Common myeloid progenitor, CD34-positive (primary cell): ENCODE measurements at regions not wholly inside any gene's neighbourhood (a gene's known extent, or its start where the extent isn't known, plus 50 kb on each side); places are given as distances from the start of the nearest gene placed in this dataset.
"Not testable (repeated sequence)": the region's sequence is repeated elsewhere in the genome, so short reads cannot be mapped to it uniquely, and the experiment has no call there.

ENCODE experiments used
- CTCF ChIA-PET: fragments of 350-600 bp; sonication (Branson Sonifier 250); formaldehyde crosslinking; loops from one replicate; lab custom pipeline; 2021; ENCODE audit warnings: antibody characterized with exemption; lab: Charles Lee
- POLR2A ChIA-PET: fragments of 350-600 bp; sonication (Branson Sonifier 250); formaldehyde crosslinking; loops from one replicate; lab custom pipeline; 2021; ENCODE audit warnings: antibody characterized with exemption; lab: Charles Lee
- DNase-seq, 3 donors: peaks; one replicate each; pipeline versions ENCODE4 v3.0.0 to v3.0.0-alpha.2; 2013
- H3K27ac ChIP-seq, 2 experiments: 1 replicate in 1 of 2; 2 replicates in 1 of 2; pipeline ENCODE4 v1.7.0; 2013; ENCODE audit warnings: inconsistent platforms in 2 of 2, low read length in 2 of 2, mild to moderate bottlenecking in 2 of 2, low read depth in 1 of 2, moderate library complexity in 1 of 2; ENCODE audit not compliant: severe bottlenecking in 2 of 2, insufficient read depth in 1 of 2, poor library complexity in 1 of 2
- H3K27me3 ChIP-seq, 5 experiments: replicated peaks in 2 of 5; 1 replicate in 3 of 5; 2 replicates in 2 of 5; pipeline versions ENCODE4 v1.6.1 to v1.7.0; 2013; ENCODE audit warnings: low read length in 4 of 5, mild to moderate bottlenecking in 2 of 5, moderate library complexity in 2 of 5, inconsistent platforms in 1 of 5; ENCODE audit not compliant: insufficient read depth in 5 of 5, control insufficient read depth in 4 of 5
- H3K36me3 ChIP-seq, 4 experiments: 1 replicate in 2 of 4; 2 replicates in 2 of 4; pipeline versions ENCODE4 v1.6.1 to v1.7.0; 2013; ENCODE audit warnings: low read length in 3 of 4, control low read depth in 1 of 4, mild to moderate bottlenecking in 1 of 4; ENCODE audit not compliant: control insufficient read depth in 4 of 4, insufficient read depth in 4 of 4
- H3K4me1 ChIP-seq, 4 experiments: 1 replicate in 3 of 4; 2 replicates in 1 of 4; pipeline versions ENCODE4 v1.6.1 to v1.7.1; 2013; ENCODE audit warnings: low read length in 3 of 4, mild to moderate bottlenecking in 3 of 4, control low read depth in 1 of 4, inconsistent platforms in 1 of 4, moderate library complexity in 1 of 4; ENCODE audit not compliant: control insufficient read depth in 4 of 4, insufficient read depth in 4 of 4; ENCODE audit errors: control extremely low read depth in 1 of 4
- H3K4me3 ChIP-seq, 7 experiments: 1 replicate in 4 of 7; 2 replicates in 3 of 7; pipeline versions ENCODE4 v1.5.1 to v1.7.0; 2013; ENCODE audit warnings: mild to moderate bottlenecking in 7 of 7, low read length in 6 of 7, moderate library complexity in 6 of 7, inconsistent platforms in 2 of 7, low read depth in 2 of 7, control low read depth in 1 of 7; ENCODE audit not compliant: insufficient read depth in 4 of 7, control insufficient read depth in 1 of 7; ENCODE audit errors: extremely low read depth in 1 of 7
- H3K9me3 ChIP-seq, 5 experiments: 1 replicate in 4 of 5; 2 replicates in 1 of 5; pipeline versions ENCODE4 v1.6.1 to v1.7.1; 2013; ENCODE audit warnings: low read length in 4 of 5, mild to moderate bottlenecking in 2 of 5, inconsistent platforms in 1 of 5, low read depth in 1 of 5, moderate library complexity in 1 of 5; ENCODE audit not compliant: control insufficient read depth in 4 of 5, insufficient read depth in 2 of 5; ENCODE audit errors: control extremely low read depth in 1 of 5
- WGBS: methylation state at CpG from one replicate; pipeline ENCODE4 v1.1.5; 2013; ENCODE audit not compliant: insufficient coverage; 5-methylcytosine and 5-hydroxymethylcytosine counted together

GRCh38 chr6:50961611-50962010 lies 142.9 kb downstream of the TFAP2B start:
- Histone ChIP-seq H3K27me3 (no peaks in the 10 kb centered on the region), H3K4me3 (no peak overlapping the region), H3K4me1 (peaks cover 6 to 24% (median 17%) of the 10 kb centered on the region in 4 experiments), H3K27ac (peak overlapping the region in 1 of 2 experiments; percentile 44), H3K36me3 (no peaks in the 10 kb centered on the region), H3K9me3 (no peaks in the 10 kb centered on the region)
- ChIA-PET CTCF (no interaction called here), POLR2A (interaction anchor here (0.7 kb wide), 1 partner anchor 9 kb away, joined by 3 read pairs; no protein-coding TSS in a partner anchor)
- DNase-seq: peak in 2 of 3 donors; percentile 66 to 79

GRCh38 chr6:50962213-50962759 lies 143.6 kb downstream of the TFAP2B start:
- ChIA-PET POLR2A (interaction anchor here (0.7 kb wide), 1 partner anchor 10 kb away, joined by 3 read pairs; no protein-coding TSS in a partner anchor), CTCF (no interaction called here)
- Histone ChIP-seq H3K9me3 (no peaks in the 10 kb centered on the region), H3K27ac (peak overlapping the region in 1 of 2 experiments; percentile 44), H3K4me1 (peaks cover 6 to 24% (median 17%) of the 10 kb centered on the region in 4 experiments), H3K4me3 (peak overlapping the region in 1 of 7 experiments; percentile 31), H3K27me3 (no peaks in the 10 kb centered on the region), H3K36me3 (no peaks in the 10 kb centered on the region)
- peak; percentile 22 to 84 (median 68) for DNase-seq

- WGBS: 32% methylated on average over 5 of the region's 6 CpGs
- no peak overlapping the region for H3K27ac ChIP-seq
- ChIA-PET POLR2A (no interaction called here), CTCF (no interaction called here)
- H3K4me3 ChIP-seq: no peak overlapping the region
- DNase-seq: peak in 2 of 3 donors; percentile 51 to 73
- H3K4me1 ChIP-seq: peaks cover 6 to 24% (median 17%) of the 10 kb centered on the region in 4 experiments
- H3K9me3 ChIP-seq: no peaks in the 10 kb centered on the region
- no peaks in the 10 kb centered on the region for H3K36me3 ChIP-seq
- no peaks in the 10 kb centered on the region for H3K27me3 ChIP-seq
These were observed 145.3 kb downstream of the TFAP2B start for GRCh38 chr6:50963952-50964351.

- Histone ChIP-seq H3K27ac (no peak overlapping the region), H3K9me3 (no peaks in the 10 kb centered on the region), H3K4me3 (no peak overlapping the region), H3K27me3 (no peaks in the 10 kb centered on the region), H3K4me1 (peaks cover 6 to 24% (median 17%) of the 10 kb centered on the region in 4 experiments), H3K36me3 (no peaks in the 10 kb centered on the region)
- no peak for DNase-seq
- CTCF ChIA-PET: no interaction called here
- POLR2A ChIA-PET: no interaction called here
These were observed 146.8 kb downstream of the TFAP2B start for GRCh38 chr6:50965495-50965894.

GRCh38 chr6:50966532-50966931 lies 147.9 kb downstream of the TFAP2B start:
- H3K9me3 ChIP-seq: no peaks in the 10 kb centered on the region
- ChIA-PET CTCF (no interaction called here), POLR2A (no interaction called here)
- WGBS: no CpG with 5 or more reads among the region's 1 CpG
- no peak overlapping the region for H3K4me3 ChIP-seq
- no peaks in the 10 kb centered on the region for H3K36me3 ChIP-seq
- H3K27me3 ChIP-seq: no peaks in the 10 kb centered on the region
- no peak overlapping the region for H3K27ac ChIP-seq
- DNase-seq: peak in 2 of 3 donors; percentile 49 to 66
- peaks cover 2 to 24% (median 14%) of the 10 kb centered on the region in 4 experiments for H3K4me1 ChIP-seq

- H3K9me3 ChIP-seq: no peaks in the 10 kb centered on the region
- no peaks in the 10 kb centered on the region for H3K36me3 ChIP-seq
- H3K4me3 ChIP-seq: no peak overlapping the region
- ChIA-PET CTCF (no interaction called here), POLR2A (no interaction called here)
- no peak overlapping the region for H3K27ac ChIP-seq
- DNase-seq: peak in 2 of 3 donors; percentile 9 to 45
- H3K27me3 ChIP-seq: no peaks in the 10 kb centered on the region
- peaks cover 1 to 19% (median 12%) of the 10 kb centered on the region in 4 experiments for H3K4me1 ChIP-seq
These were observed 148.3 kb downstream of the TFAP2B start for GRCh38 chr6:50966986-50967385.

- H3K36me3 ChIP-seq, DNase-seq, H3K27me3 ChIP-seq, POLR2A ChIA-PET, H3K4me1 ChIP-seq, H3K4me3 ChIP-seq, H3K27ac ChIP-seq, CTCF ChIA-PET, H3K9me3 ChIP-seq: not testable (repeated sequence)
- 100% methylated on average over 2 of the region's 5 CpGs for WGBS
These were observed 149.6 kb downstream of the TFAP2B start for GRCh38 chr6:50968246-50968645.
